ENCODE measurements at regions not wholly inside any gene's neighbourhood (a gene's known extent, or its start where the extent isn't known, plus 50 kb on each side); places are given as distances from the start of the nearest gene placed in this dataset.

GRCh38 chr15:37517191-37517895, 417.0 kb upstream of the MEIS2 start:
- H3K36me3 ChIP-seq (ENCODE audit: control insufficient read depth, insufficient read depth, low read length), result no peaks in the 10 kb centered on the region
- no peak for DNase-seq (ENCODE audit: extremely low read depth, insufficient read length)
- no peaks in the 10 kb centered on the region for H3K27me3 ChIP-seq (replicated peaks; ENCODE audit: control insufficient read depth, insufficient read depth, low read length)
- TF ChIP-seq CTCF (IDR thresholded peaks at IDR 0.05; ENCODE audit: insufficient read depth, low read length, poor library complexity, severe bottlenecking), result no peak
- H3K4me3 ChIP-seq (replicated peaks; ENCODE audit: low read depth, low read length), result no peak overlapping the region

- H3K4me3 ChIP-seq (replicated peaks; ENCODE audit: low read depth, low read length), result no peak overlapping the region
- H3K36me3 ChIP-seq (ENCODE audit: control insufficient read depth, insufficient read depth, low read length), result no peaks in the 10 kb centered on the region
- TF ChIP-seq CTCF (IDR thresholded peaks at IDR 0.05; ENCODE audit: insufficient read depth, low read length, poor library complexity, severe bottlenecking), result no peak
- H3K27me3 ChIP-seq (replicated peaks; ENCODE audit: control insufficient read depth, insufficient read depth, low read length), result no peaks in the 10 kb centered on the region
- DNase-seq (ENCODE audit: extremely low read depth, insufficient read length), result no peak
These were observed 416.0 kb upstream of the TMCO5A start for GRCh38 chr15:37518436-37518835.

GRCh38 chr15:37520026-37520425, 414.4 kb upstream of the TMCO5A start:
- Histone ChIP-seq H3K27me3 (replicated peaks; ENCODE audit: control insufficient read depth, insufficient read depth, low read length) (no peaks in the 10 kb centered on the region), H3K4me3 (replicated peaks; ENCODE audit: low read depth, low read length) (no peak overlapping the region), H3K36me3 (ENCODE audit: control insufficient read depth, insufficient read depth, low read length) (no peaks in the 10 kb centered on the region)
- no peak for DNase-seq (ENCODE audit: extremely low read depth, insufficient read length)
- TF ChIP-seq CTCF (IDR thresholded peaks at IDR 0.05; ENCODE audit: insufficient read depth, low read length, poor library complexity, severe bottlenecking), result no peak

GRCh38 chr15:37520882-37521281, 413.6 kb upstream of the TMCO5A start:
- H3K36me3 ChIP-seq (ENCODE audit: control insufficient read depth, insufficient read depth, low read length), result no peaks in the 10 kb centered on the region
- TF ChIP-seq CTCF (IDR thresholded peaks at IDR 0.05; ENCODE audit: insufficient read depth, low read length, poor library complexity, severe bottlenecking), result no peak
- no peak overlapping the region for H3K4me3 ChIP-seq (replicated peaks; ENCODE audit: low read depth, low read length)
- no peak for DNase-seq (ENCODE audit: extremely low read depth, insufficient read length)
- no peaks in the 10 kb centered on the region for H3K27me3 ChIP-seq (replicated peaks; ENCODE audit: control insufficient read depth, insufficient read depth, low read length)

- Histone ChIP-seq H3K4me3 (replicated peaks; ENCODE audit: low read depth, low read length) (no peak overlapping the region), H3K27me3 (replicated peaks; ENCODE audit: control insufficient read depth, insufficient read depth, low read length) (no peaks in the 10 kb centered on the region), H3K36me3 (ENCODE audit: control insufficient read depth, insufficient read depth, low read length) (no peaks in the 10 kb centered on the region)
- no peak for DNase-seq (ENCODE audit: extremely low read depth, insufficient read length)
- no peak for TF ChIP-seq CTCF (IDR thresholded peaks at IDR 0.05; ENCODE audit: insufficient read depth, low read length, poor library complexity, severe bottlenecking)
These were observed 409.8 kb upstream of the TMCO5A start for GRCh38 chr15:37524601-37525000.

- TF ChIP-seq CTCF (IDR thresholded peaks at IDR 0.05; ENCODE audit: insufficient read depth, low read length, poor library complexity, severe bottlenecking), result no peak
- no peaks in the 10 kb centered on the region for H3K27me3 ChIP-seq (replicated peaks; ENCODE audit: control insufficient read depth, insufficient read depth, low read length)
- H3K36me3 ChIP-seq (ENCODE audit: control insufficient read depth, insufficient read depth, low read length), result no peaks in the 10 kb centered on the region
- DNase-seq (ENCODE audit: extremely low read depth, insufficient read length), result no peak
- no peak overlapping the region for H3K4me3 ChIP-seq (replicated peaks; ENCODE audit: low read depth, low read length)
These were observed 406.0 kb upstream of the TMCO5A start for GRCh38 chr15:37528432-37528831.

All from GM06990 (cell line).